Tibial nerve (tissue), 4 donors: ENCODE measurements at regions not wholly inside any gene's neighbourhood (a gene's known extent, or its start where the extent isn't known, plus 50 kb on each side); places are given as distances from the start of the nearest gene placed in this dataset.

Experiments used
- CTCF ChIP-seq, 5 experiments: fragments of 200-600 bp in 3 of 5; fragments of 450-650 bp in 2 of 5; sonication (generic) in 3 of 5; IDR thresholded peaks; one replicate each; pipeline ENCODE4 v1.5.1; 2016 to 2019; ENCODE audit warnings: antibody characterized with exemption in 5 of 5, mild to moderate bottlenecking in 3 of 5, moderate library complexity in 2 of 5
- EP300 ChIP-seq, 2 donors: sonication (generic); formaldehyde crosslinking; IDR thresholded peaks; one replicate each; pipeline ENCODE4 v1.6.1; 2017; ENCODE audit warnings: antibody characterized with exemption in 2 of 2, mild to moderate bottlenecking in 1 of 2
- POLR2A ChIP-seq, 2 donors: fragments of 450-650 bp; IDR thresholded peaks; one replicate each; pipeline ENCODE4 v1.6.1; 2017; ENCODE audit warnings: antibody characterized with exemption in 2 of 2, mild to moderate bottlenecking in 2 of 2, moderate library complexity in 2 of 2

DNA sequence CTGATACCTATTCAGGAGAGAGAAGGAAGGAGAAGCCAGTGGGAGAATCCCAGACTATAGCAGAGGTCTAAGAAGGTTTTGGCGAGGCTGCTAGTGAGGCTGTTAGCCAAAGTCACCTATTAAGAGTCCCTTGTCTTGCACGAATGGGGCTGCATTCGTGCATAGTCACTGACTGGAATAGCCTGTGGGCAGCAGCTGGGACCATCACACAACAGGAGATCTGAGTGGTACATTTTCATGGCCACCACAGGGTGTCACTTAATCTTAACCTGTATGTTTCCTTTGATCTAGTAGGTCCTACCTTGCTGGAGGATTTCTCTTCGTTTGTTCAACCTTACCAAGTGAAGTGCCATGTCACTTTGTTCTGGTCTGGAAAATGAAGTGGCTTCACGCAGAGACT lies 319.9 kb downstream of the BMPER start:
- TF ChIP-seq POLR2A (IDR thresholded peaks at IDR 0.05): no peak
- TF ChIP-seq CTCF (IDR thresholded peaks at IDR 0.05): no peak
- TF ChIP-seq EP300 (IDR thresholded peaks at IDR 0.05): no peak
